ENCODE measurements at regions not wholly inside any gene's neighbourhood (a gene's known extent, or its start where the extent isn't known, plus 50 kb on each side); places are given as distances from the start of the nearest gene placed in this dataset.

DNA sequence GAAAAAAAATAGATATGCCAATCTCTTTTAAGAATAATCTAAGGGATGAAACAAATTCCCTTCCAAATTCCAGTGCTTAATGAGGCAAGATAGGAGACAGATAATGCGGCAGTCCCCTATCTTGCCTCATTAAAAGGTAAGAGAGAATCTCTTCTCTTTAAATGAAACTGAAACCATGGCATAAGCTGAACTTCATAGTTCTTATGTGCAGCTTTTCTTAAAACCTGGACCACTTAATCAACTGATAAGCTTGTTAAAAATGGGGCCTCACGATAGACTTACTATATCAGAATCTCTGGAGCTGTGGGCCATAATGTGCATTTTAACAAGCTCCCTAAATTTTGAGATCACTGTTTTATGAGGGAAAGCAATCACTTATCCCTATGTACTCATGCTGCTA, 79.2 kb downstream of the NIBAN1 start:
- no peak overlapping the region for H4K91ac ChIP-seq (ENCODE audit: low read depth, low read length)
- no peaks in the 10 kb centered on the region for H3K27me3 ChIP-seq (ENCODE audit: insufficient read depth, low read length)
- H3K23ac ChIP-seq (ENCODE audit: low read length): no peak overlapping the region
- no peak overlapping the region for H3K9ac ChIP-seq (ENCODE audit: low read length)
- no peak overlapping the region for H2AK5ac ChIP-seq (ENCODE audit: low read length)
- H2BK120ac ChIP-seq (ENCODE audit: insufficient read depth, low read length, poor library complexity): no peak overlapping the region
- no peak overlapping the region for H4K12ac ChIP-seq (ENCODE audit: low read depth, low read length)
- H3K4me2 ChIP-seq (ENCODE audit: low read length): no peak overlapping the region
- H2BK5ac ChIP-seq (ENCODE audit: low read depth, low read length, poor library complexity): no peak overlapping the region
- no CpG with 5 or more reads among the region's 2 CpGs for WGBS (ENCODE audit: extremely low coverage, insufficient coverage, insufficient read length)
- H3K4me1 ChIP-seq (ENCODE audit: control insufficient read depth in 1 of 2, insufficient read depth in 2 of 2, low read length in 2 of 2): no peaks in the 10 kb centered on the region
- no peak overlapping the region for H3K18ac ChIP-seq (ENCODE audit: low read length)
- no peak overlapping the region for H2AFZ ChIP-seq (ENCODE audit: insufficient read depth, low read length, poor library complexity)
- peak in 1 of 2 donors; percentile 27 for DNase-seq
- H3K79me2 ChIP-seq (ENCODE audit: control insufficient read depth, insufficient read depth, low read length, poor library complexity): no peaks in the 10 kb centered on the region
- H3K79me1 ChIP-seq (ENCODE audit: low read length): no peaks in the 10 kb centered on the region
- H3K36me3 ChIP-seq (ENCODE audit: control insufficient read depth in 1 of 2, insufficient read depth in 2 of 2, low read length in 2 of 2): no peaks in the 10 kb centered on the region
- no peaks in the 10 kb centered on the region for H3K9me3 ChIP-seq (ENCODE audit: insufficient read depth, low read depth, low read length)
- H4K8ac ChIP-seq (ENCODE audit: low read depth, low read length): no peak overlapping the region
- H3K4ac ChIP-seq (ENCODE audit: low read depth, low read length): no peak overlapping the region
- H3K27ac ChIP-seq (ENCODE audit: low read depth, low read length): no peak overlapping the region
- no peak overlapping the region for H3K14ac ChIP-seq (ENCODE audit: low read length)
- H3K4me3 ChIP-seq (ENCODE audit: low read depth, low read length): no peak overlapping the region
- no peak overlapping the region for H2BK12ac ChIP-seq (ENCODE audit: low read length)

DNA sequence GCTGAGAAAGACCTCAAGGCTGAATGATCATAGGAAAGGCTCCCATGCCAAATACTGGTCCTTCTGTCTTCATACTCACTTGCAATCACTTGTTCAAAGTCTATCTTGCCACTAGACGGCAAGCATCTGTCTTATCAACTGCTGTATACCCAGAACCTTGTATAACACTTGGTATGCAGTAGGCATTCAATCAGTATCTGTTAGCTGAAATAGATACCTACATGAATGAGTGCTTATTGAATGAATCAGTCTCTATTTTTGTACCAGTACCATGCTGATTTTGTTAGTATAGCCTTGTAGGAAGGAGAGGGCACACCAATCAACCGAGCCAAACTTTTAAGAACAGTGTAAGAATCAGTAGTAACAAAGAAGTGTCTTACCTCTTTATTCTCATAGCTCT, 80.6 kb downstream of the NIBAN1 start:
- Histone ChIP-seq H3K4ac (ENCODE audit: low read depth, low read length) (no peak overlapping the region), H3K14ac (ENCODE audit: low read length) (no peak overlapping the region), H3K4me2 (ENCODE audit: low read length) (no peak overlapping the region), H3K9ac (ENCODE audit: low read length) (no peak overlapping the region), H3K23ac (ENCODE audit: low read length) (no peak overlapping the region), H4K8ac (ENCODE audit: low read depth, low read length) (no peak overlapping the region), H3K79me2 (ENCODE audit: control insufficient read depth, insufficient read depth, low read length, poor library complexity) (no peaks in the 10 kb centered on the region), H2BK12ac (ENCODE audit: low read length) (no peak overlapping the region), H2AFZ (ENCODE audit: insufficient read depth, low read length, poor library complexity) (no peak overlapping the region), H2BK5ac (ENCODE audit: low read depth, low read length, poor library complexity) (no peak overlapping the region), H3K36me3 (ENCODE audit: control insufficient read depth in 1 of 2, insufficient read depth in 2 of 2, low read length in 2 of 2) (no peaks in the 10 kb centered on the region), H3K4me1 (ENCODE audit: control insufficient read depth in 1 of 2, insufficient read depth in 2 of 2, low read length in 2 of 2) (peaks cover 2 to 3% of the 10 kb centered on the region in 2 experiments), H4K12ac (ENCODE audit: low read depth, low read length) (no peak overlapping the region), H2BK120ac (ENCODE audit: insufficient read depth, low read length, poor library complexity) (no peak overlapping the region), H2AK5ac (ENCODE audit: low read length) (no peak overlapping the region), H3K9me3 (ENCODE audit: insufficient read depth, low read depth, low read length) (no peaks in the 10 kb centered on the region), H3K18ac (ENCODE audit: low read length) (no peak overlapping the region), H4K91ac (ENCODE audit: low read depth, low read length) (no peak overlapping the region), H3K27ac (ENCODE audit: low read depth, low read length) (no peak overlapping the region), H3K27me3 (ENCODE audit: insufficient read depth, low read length) (no peaks in the 10 kb centered on the region), H3K79me1 (ENCODE audit: low read length) (no peaks in the 10 kb centered on the region), H3K4me3 (ENCODE audit: low read depth, low read length) (no peak overlapping the region)
- WGBS (ENCODE audit: extremely low coverage, insufficient coverage, insufficient read length): no CpG with 5 or more reads among the region's 2 CpGs
- DNase-seq: peak in 1 of 2 donors; percentile 8

DNA sequence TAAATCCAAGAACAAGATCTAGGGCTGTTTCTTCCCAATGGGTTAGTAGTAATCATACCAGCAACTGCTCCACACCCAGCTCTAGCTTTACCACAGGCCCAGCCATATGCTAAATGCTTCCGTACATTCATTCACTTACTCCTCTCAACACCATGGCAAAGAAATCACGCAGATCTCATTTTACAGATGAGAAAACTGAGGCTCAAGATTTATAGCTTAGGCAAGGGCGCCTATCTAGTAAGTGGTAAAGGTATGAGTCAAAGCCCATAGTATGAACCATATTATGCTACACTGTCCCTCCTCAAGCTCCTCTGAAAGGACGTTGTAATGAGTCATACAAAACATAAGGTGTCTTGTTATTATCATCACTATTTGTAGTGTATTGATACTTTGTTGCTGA, 82.2 kb downstream of the NIBAN1 start:
- H3K27me3 ChIP-seq (ENCODE audit: insufficient read depth, low read length): no peaks in the 10 kb centered on the region
- no peak overlapping the region for H4K8ac ChIP-seq (ENCODE audit: low read depth, low read length)
- peak in 1 of 2 donors; percentile 23 for DNase-seq
- H3K4ac ChIP-seq (ENCODE audit: low read depth, low read length): no peak overlapping the region
- H3K9ac ChIP-seq (ENCODE audit: low read length): no peak overlapping the region
- no peak overlapping the region for H3K27ac ChIP-seq (ENCODE audit: low read depth, low read length)
- H3K79me1 ChIP-seq (ENCODE audit: low read length): no peaks in the 10 kb centered on the region
- no peak overlapping the region for H3K18ac ChIP-seq (ENCODE audit: low read length)
- H3K36me3 ChIP-seq (ENCODE audit: control insufficient read depth in 1 of 2, insufficient read depth in 2 of 2, low read length in 2 of 2): no peaks in the 10 kb centered on the region
- H3K14ac ChIP-seq (ENCODE audit: low read length): no peak overlapping the region
- no peak overlapping the region for H3K4me2 ChIP-seq (ENCODE audit: low read length)
- H3K4me1 ChIP-seq (ENCODE audit: control insufficient read depth in 1 of 2, insufficient read depth in 2 of 2, low read length in 2 of 2): peaks cover 2 to 3% of the 10 kb centered on the region in 2 experiments
- WGBS (ENCODE audit: extremely low coverage, insufficient coverage, insufficient read length): no CpG with 5 or more reads among the region's 4 CpGs
- no peak overlapping the region for H2BK120ac ChIP-seq (ENCODE audit: insufficient read depth, low read length, poor library complexity)
- H2AK5ac ChIP-seq (ENCODE audit: low read length): no peak overlapping the region
- H4K12ac ChIP-seq (ENCODE audit: low read depth, low read length): no peak overlapping the region
- H2AFZ ChIP-seq (ENCODE audit: insufficient read depth, low read length, poor library complexity): no peak overlapping the region
- no peak overlapping the region for H2BK5ac ChIP-seq (ENCODE audit: low read depth, low read length, poor library complexity)
- H4K91ac ChIP-seq (ENCODE audit: low read depth, low read length): no peak overlapping the region
- H3K4me3 ChIP-seq (ENCODE audit: low read depth, low read length): no peak overlapping the region
- no peaks in the 10 kb centered on the region for H3K79me2 ChIP-seq (ENCODE audit: control insufficient read depth, insufficient read depth, low read length, poor library complexity)
- no peak overlapping the region for H3K23ac ChIP-seq (ENCODE audit: low read length)
- no peak overlapping the region for H2BK12ac ChIP-seq (ENCODE audit: low read length)
- H3K9me3 ChIP-seq (ENCODE audit: insufficient read depth, low read depth, low read length): no peaks in the 10 kb centered on the region

DNA sequence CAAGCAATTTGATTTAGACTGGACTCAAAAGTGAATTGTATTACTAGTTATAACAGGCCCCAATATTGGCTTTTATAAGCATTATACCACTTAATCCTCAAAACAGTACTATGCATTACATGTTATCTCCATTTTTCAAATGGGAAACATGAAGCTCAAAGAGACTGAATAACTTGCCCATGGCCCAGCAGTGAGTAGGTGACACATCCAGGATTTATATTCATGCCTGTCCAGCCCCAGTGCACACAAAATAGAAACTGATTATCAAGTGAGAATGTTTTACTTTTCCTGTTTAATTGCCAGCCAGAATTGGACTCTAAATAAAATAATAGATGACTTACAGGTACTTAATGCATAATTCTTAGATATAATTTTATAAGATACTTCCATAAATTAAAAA, 82.9 kb downstream of the NIBAN1 start:
- Histone ChIP-seq H4K12ac (ENCODE audit: low read depth, low read length) (no peak overlapping the region), H2AFZ (ENCODE audit: insufficient read depth, low read length, poor library complexity) (no peak overlapping the region), H2BK5ac (ENCODE audit: low read depth, low read length, poor library complexity) (no peak overlapping the region), H3K79me2 (ENCODE audit: control insufficient read depth, insufficient read depth, low read length, poor library complexity) (no peaks in the 10 kb centered on the region), H3K9me3 (ENCODE audit: insufficient read depth, low read depth, low read length) (no peaks in the 10 kb centered on the region), H2BK12ac (ENCODE audit: low read length) (no peak overlapping the region), H3K4me3 (ENCODE audit: low read depth, low read length) (no peak overlapping the region), H2BK120ac (ENCODE audit: insufficient read depth, low read length, poor library complexity) (no peak overlapping the region), H3K79me1 (ENCODE audit: low read length) (no peaks in the 10 kb centered on the region), H3K27me3 (ENCODE audit: insufficient read depth, low read length) (no peaks in the 10 kb centered on the region), H3K4me1 (ENCODE audit: control insufficient read depth in 1 of 2, insufficient read depth in 2 of 2, low read length in 2 of 2) (peaks cover 2 to 3% of the 10 kb centered on the region in 2 experiments), H2AK5ac (ENCODE audit: low read length) (no peak overlapping the region), H3K4ac (ENCODE audit: low read depth, low read length) (no peak overlapping the region), H3K4me2 (ENCODE audit: low read length) (no peak overlapping the region), H3K14ac (ENCODE audit: low read length) (no peak overlapping the region), H3K27ac (ENCODE audit: low read depth, low read length) (no peak overlapping the region), H3K9ac (ENCODE audit: low read length) (no peak overlapping the region), H4K8ac (ENCODE audit: low read depth, low read length) (no peak overlapping the region), H4K91ac (ENCODE audit: low read depth, low read length) (no peak overlapping the region), H3K18ac (ENCODE audit: low read length) (no peak overlapping the region), H3K23ac (ENCODE audit: low read length) (no peak overlapping the region), H3K36me3 (ENCODE audit: control insufficient read depth in 1 of 2, insufficient read depth in 2 of 2, low read length in 2 of 2) (no peaks in the 10 kb centered on the region)
- no peak for DNase-seq

Measured in trophoblast cell (in vitro differentiated cells and primary cell).